ENCODE measurements at regions not wholly inside any gene's neighbourhood (a gene's known extent, or its start where the extent isn't known, plus 50 kb on each side); places are given as distances from the start of the nearest gene placed in this dataset.

DNA sequence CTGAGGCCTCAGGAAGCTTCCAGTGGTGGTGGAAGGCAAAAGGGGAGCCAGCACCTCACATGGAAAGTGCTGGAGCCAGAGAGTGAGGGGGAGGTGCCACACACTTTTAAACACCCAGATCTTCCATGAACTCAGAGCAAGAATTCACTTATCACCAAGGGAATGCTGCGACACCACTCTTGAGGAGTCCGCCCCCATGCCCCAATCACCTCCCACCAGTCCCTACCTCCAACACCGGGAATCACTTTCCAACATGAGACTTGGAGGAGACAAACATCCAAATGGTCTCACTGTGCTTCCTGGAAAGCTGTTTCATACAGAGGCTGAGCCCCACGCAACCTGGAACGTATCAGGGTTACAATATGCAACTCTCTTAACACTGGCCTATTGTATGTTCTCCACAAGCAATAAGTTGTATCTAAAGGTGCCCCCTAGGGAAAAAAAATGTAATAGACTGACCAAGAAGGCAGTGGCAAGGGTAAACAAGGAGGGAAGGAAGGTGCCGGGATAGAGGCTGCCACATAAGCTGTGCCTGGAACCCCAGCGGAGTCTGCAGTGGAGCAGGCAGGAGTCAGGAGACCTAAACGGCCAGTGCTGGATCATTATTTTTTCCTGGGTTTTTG lies 106.7 kb upstream of the FOXF1 start:
- ATAC-seq = no peak
- no peak for FAIRE-seq
- 19% methylated on average over 8 of the region's 8 CpGs for WGBS (ENCODE audit: missing lambda C conversion rate)

DNA sequence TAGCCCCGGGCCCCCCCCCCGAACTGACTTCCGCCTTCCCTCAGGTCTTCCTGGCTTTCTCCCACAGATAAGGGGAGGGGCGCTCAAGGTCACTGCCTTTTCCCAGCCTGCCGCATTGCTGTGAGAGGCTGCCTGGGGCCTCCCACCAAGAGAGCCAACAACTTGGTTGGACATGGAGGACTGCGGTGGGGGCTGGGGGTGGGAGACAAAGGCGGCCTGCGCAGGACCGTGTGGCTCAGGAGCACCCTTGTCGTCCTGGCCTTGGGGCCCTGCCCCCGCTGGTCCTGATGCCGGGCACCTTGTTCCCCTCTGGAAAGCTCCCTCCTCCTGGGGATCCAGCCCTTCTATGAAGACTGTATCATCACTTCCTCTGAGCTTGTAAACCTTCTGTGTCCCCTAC lies 105.6 kb upstream of the FOXF1 start:
- WGBS (ENCODE audit: missing lambda C conversion rate) = 47% methylated on average over 6 of the region's 12 CpGs
- TF ChIP-seq NR3C1 (IDR thresholded peaks at IDR 0.05) = no peak
- no peak for TF ChIP-seq EHF (CRISPR knock-in tag; IDR thresholded peaks at IDR 0.05)
- TF ChIP-seq, protein P1, sequence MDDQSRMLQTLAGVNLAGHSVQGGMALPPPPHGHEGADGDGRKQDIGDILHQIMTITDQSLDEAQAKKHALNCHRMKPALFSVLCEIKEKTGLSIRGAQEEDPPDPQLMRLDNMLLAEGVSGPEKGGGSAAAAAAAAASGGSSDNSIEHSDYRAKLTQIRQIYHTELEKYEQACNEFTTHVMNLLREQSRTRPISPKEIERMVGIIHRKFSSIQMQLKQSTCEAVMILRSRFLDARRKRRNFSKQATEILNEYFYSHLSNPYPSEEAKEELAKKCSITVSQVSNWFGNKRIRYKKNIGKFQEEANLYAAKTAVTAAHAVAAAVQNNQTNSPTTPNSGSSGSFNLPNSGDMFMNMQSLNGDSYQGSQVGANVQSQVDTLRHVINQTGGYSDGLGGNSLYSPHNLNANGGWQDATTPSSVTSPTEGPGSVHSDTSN (IDR thresholded peaks at IDR 0.05) = no peak
- TF ChIP-seq SREBF2 (IDR thresholded peaks at IDR 0.05) = no peak
- no peak for TF ChIP-seq ZFP36 (IDR thresholded peaks at IDR 0.05; ENCODE audit: borderline replicate concordance, partially characterized antibody)
- TF ChIP-seq HOXA7 (CRISPR knock-in tag; IDR thresholded peaks at IDR 0.05) = no peak
- TF ChIP-seq HOXB5 (CRISPR knock-in tag; IDR thresholded peaks at IDR 0.05) = no peak
- TF ChIP-seq HEYL (CRISPR knock-in tag; IDR thresholded peaks at IDR 0.05) = no peak
- TF ChIP-seq, protein P2, sequence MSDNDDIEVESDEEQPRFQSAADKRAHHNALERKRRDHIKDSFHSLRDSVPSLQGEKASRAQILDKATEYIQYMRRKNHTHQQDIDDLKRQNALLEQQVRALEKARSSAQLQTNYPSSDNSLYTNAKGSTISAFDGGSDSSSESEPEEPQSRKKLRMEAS (IDR thresholded peaks at IDR 0.05) = no peak
- no peak for TF ChIP-seq ZC3H11A (IDR thresholded peaks at IDR 0.05)
- H3K4me2 ChIP-seq = no peak overlapping the region
- ChIA-PET POLR2A (no interaction called here), CTCF (interaction anchor here (1.5 kb wide), 1 partner anchor 11 kb away, joined by 3 read pairs; no protein-coding TSS in a partner anchor)
- H3K4me3 ChIP-seq = no peak overlapping the region
- no peaks in the 10 kb centered on the region for H3K9me3 ChIP-seq
- FAIRE-seq (no peak), DNase-seq (ENCODE audit: low read depth in 1 of 2, low spot score in 1 of 2) (no peak), ATAC-seq (no peak)
- H3K4me1 ChIP-seq = no peaks in the 10 kb centered on the region
- no peak overlapping the region for H3K27ac ChIP-seq

More for the DNA sequence above, 106.7 kb upstream of the FOXF1 start:
- TF ChIP-seq TP53 (CRISPR knock-in tag; IDR thresholded peaks at IDR 0.05) = no peak
- TF ChIP-seq, protein P3, sequence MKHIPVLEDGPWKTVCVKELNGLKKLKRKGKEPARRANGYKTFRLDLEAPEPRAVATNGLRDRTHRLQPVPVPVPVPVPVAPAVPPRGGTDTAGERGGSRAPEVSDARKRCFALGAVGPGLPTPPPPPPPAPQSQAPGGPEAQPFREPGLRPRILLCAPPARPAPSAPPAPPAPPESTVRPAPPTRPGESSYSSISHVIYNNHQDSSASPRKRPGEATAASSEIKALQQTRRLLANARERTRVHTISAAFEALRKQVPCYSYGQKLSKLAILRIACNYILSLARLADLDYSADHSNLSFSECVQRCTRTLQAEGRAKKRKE (CRISPR knock-in tag; IDR thresholded peaks at IDR 0.05; ENCODE audit: low read depth) = no peak
- TF ChIP-seq, protein P4, sequence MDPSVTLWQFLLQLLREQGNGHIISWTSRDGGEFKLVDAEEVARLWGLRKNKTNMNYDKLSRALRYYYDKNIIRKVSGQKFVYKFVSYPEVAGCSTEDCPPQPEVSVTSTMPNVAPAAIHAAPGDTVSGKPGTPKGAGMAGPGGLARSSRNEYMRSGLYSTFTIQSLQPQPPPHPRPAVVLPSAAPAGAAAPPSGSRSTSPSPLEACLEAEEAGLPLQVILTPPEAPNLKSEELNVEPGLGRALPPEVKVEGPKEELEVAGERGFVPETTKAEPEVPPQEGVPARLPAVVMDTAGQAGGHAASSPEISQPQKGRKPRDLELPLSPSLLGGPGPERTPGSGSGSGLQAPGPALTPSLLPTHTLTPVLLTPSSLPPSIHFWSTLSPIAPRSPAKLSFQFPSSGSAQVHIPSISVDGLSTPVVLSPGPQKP (IDR thresholded peaks at IDR 0.05; ENCODE audit: low read depth, low read length) = no peak
- TF ChIP-seq FOSL2 (IDR thresholded peaks at IDR 0.05) = no peak
- TF ChIP-seq FOSL2 (CRISPR knock-in tag; IDR thresholded peaks at IDR 0.05) = no peak
- TF ChIP-seq GATA3 (IDR thresholded peaks at IDR 0.05; ENCODE audit: borderline replicate concordance) = no peak
- TF ChIP-seq, protein P2 (IDR thresholded peaks at IDR 0.05) = no peak
- no peak for TF ChIP-seq MYC (IDR thresholded peaks at IDR 0.05; ENCODE audit: borderline replicate concordance, low read length)
- TF ChIP-seq PHF8 (IDR thresholded peaks at IDR 0.05; ENCODE audit: borderline replicate concordance, low read depth) = no peak
- TF ChIP-seq RARB (CRISPR knock-in tag; IDR thresholded peaks at IDR 0.05) = no peak
- TF ChIP-seq ZSCAN20 (CRISPR knock-in tag; IDR thresholded peaks at IDR 0.05) = no peak
- TF ChIP-seq HOXB13 (CRISPR knock-in tag; IDR thresholded peaks at IDR 0.05; ENCODE audit: low read depth) = no peak
- TF ChIP-seq, protein P5, sequence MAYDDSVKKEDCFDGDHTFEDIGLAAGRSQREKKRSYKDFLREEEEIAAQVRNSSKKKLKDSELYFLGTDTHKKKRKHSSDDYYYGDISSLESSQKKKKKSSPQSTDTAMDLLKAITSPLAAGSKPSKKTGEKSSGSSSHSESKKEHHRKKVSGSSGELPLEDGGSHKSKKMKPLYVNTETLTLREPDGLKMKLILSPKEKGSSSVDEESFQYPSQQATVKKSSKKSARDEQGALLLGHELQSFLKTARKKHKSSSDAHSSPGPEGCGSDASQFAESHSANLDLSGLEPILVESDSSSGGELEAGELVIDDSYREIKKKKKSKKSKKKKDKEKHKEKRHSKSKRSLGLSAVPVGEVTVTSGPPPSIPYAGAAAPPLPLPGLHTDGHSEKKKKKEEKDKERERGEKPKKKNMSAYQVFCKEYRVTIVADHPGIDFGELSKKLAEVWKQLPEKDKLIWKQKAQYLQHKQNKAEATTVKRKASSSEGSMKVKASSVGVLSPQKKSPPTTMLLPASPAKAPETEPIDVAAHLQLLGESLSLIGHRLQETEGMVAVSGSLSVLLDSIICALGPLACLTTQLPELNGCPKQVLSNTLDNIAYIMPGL (CRISPR knock-in tag; IDR thresholded peaks at IDR 0.05; ENCODE audit: borderline replicate concordance) = no peak
- TF ChIP-seq CBX2 (IDR thresholded peaks at IDR 0.05; ENCODE audit: borderline replicate concordance, low read depth) = no peak
- TF ChIP-seq BHLHE40 (IDR thresholded peaks at IDR 0.05; ENCODE audit: low read depth, low read length) = no peak
- TF ChIP-seq KDM5A (IDR thresholded peaks at IDR 0.05) = no peak
- no peak for TF ChIP-seq ZNF302 (CRISPR knock-in tag; IDR thresholded peaks at IDR 0.05)
- TF ChIP-seq JUNB (IDR thresholded peaks at IDR 0.05) = no peak
- no peak for TF ChIP-seq RFX5 (IDR thresholded peaks at IDR 0.05)
- ChIA-PET CTCF (interaction anchor here (0.6 to 1.5 kb wide), 2 partner anchors 10 to 331 kb away, joined by 3 read pairs; no protein-coding TSS in a partner anchor), POLR2A (no interaction called here)
- Histone ChIP-seq H3K4me1 (no peaks in the 10 kb centered on the region), H3K4me3 (no peak overlapping the region), H3K9me3 (no peaks in the 10 kb centered on the region), H3K4me2 (no peak overlapping the region), H3K27ac (no peak overlapping the region)
- DNase-seq (ENCODE audit: low read depth in 1 of 2, low spot score in 1 of 2) = no peak

Data from A549 (cell line).